NCI-H446 (cell line): ENCODE measurements at regions not wholly inside any gene's neighbourhood (a gene's known extent, or its start where the extent isn't known, plus 50 kb on each side); places are given as distances from the start of the nearest gene placed in this dataset.
"Not testable (repeated sequence)": the region's sequence is repeated elsewhere in the genome, so short reads cannot be mapped to it uniquely, and the experiment has no call there.

Experiments
- DNase-seq, 2 experiments: peaks; one replicate each; lab custom pipeline; 2025; lab: John Stamatoyannopoulos, UW

GRCh38 chr2:36235426-36235825 lies 120.2 kb upstream of the CRIM1 start:
- no peak for DNase-seq

- no peak for DNase-seq
Measured at GRCh38 chr2:36223259-36223658, 132.3 kb upstream of the CRIM1 start.

GRCh38 chr2:36222485-36222884 lies 133.1 kb upstream of the CRIM1 start:
- no peak for DNase-seq

- no peak for DNase-seq
Measured at GRCh38 chr2:36214691-36215090, 140.9 kb upstream of the CRIM1 start.

- DNase-seq = no peak
Measured at GRCh38 chr2:36203366-36203765, 152.2 kb upstream of the CRIM1 start.

- no peak for DNase-seq
Measured at GRCh38 chr2:36197181-36197971, 158.2 kb upstream of the CRIM1 start.

GRCh38 chr2:36193680-36194079 lies 161.9 kb upstream of the CRIM1 start:
- no peak for DNase-seq

GRCh38 chr2:36192983-36193382 lies 162.6 kb upstream of the CRIM1 start:
- DNase-seq = no peak

- no peak for DNase-seq
Measured at GRCh38 chr2:36190097-36190496, 165.5 kb upstream of the CRIM1 start.

- no peak for DNase-seq
Measured at GRCh38 chr2:36185624-36186023, 170.0 kb upstream of the CRIM1 start.

GRCh38 chr2:36184848-36185247 lies 170.7 kb upstream of the CRIM1 start:
- DNase-seq = no peak

GRCh38 chr2:36180789-36181482 lies 174.6 kb upstream of the CRIM1 start:
- not testable (repeated sequence) for DNase-seq

- DNase-seq = not testable (repeated sequence)
Measured at GRCh38 chr2:36180293-36180692, 175.3 kb upstream of the CRIM1 start.

GRCh38 chr2:36179668-36180269 lies 175.8 kb upstream of the CRIM1 start:
- not testable (repeated sequence) for DNase-seq

- no peak for DNase-seq
Measured at GRCh38 chr2:36178384-36178783, 177.2 kb upstream of the CRIM1 start.

- DNase-seq = no peak
Measured at GRCh38 chr2:36177282-36177681, 178.3 kb upstream of the CRIM1 start.

GRCh38 chr2:36174920-36175319 lies 180.7 kb upstream of the CRIM1 start:
- DNase-seq = no peak

GRCh38 chr2:36173760-36174404 lies 181.7 kb upstream of the CRIM1 start:
- no peak for DNase-seq

GRCh38 chr2:36172824-36173223 lies 182.8 kb upstream of the CRIM1 start:
- DNase-seq = no peak

GRCh38 chr2:36170805-36171204 lies 184.8 kb upstream of the CRIM1 start:
- DNase-seq = no peak

GRCh38 chr2:36169843-36170242 lies 185.7 kb upstream of the CRIM1 start:
- no peak for DNase-seq

- DNase-seq = no peak
Measured at GRCh38 chr2:36168115-36168514, 187.5 kb upstream of the CRIM1 start.

- no peak for DNase-seq
Measured at GRCh38 chr2:36165132-36165531, 190.4 kb upstream of the CRIM1 start.
